Ureter (tissue), 1 donor: ENCODE measurements at regions not wholly inside any gene's neighbourhood (a gene's known extent, or its start where the extent isn't known, plus 50 kb on each side); places are given as distances from the start of the nearest gene placed in this dataset.
"Not testable (repeated sequence)": the region's sequence is repeated elsewhere in the genome, so short reads cannot be mapped to it uniquely, and the experiment has no call there.

Experiments
- DNase-seq: peaks from one replicate; pipeline ENCODE4 v3.0.0-alpha.2; 2020; ENCODE audit warnings: low spot score
- donor health status: DM: yes; HTN: yes; CAD: no.

DNA sequence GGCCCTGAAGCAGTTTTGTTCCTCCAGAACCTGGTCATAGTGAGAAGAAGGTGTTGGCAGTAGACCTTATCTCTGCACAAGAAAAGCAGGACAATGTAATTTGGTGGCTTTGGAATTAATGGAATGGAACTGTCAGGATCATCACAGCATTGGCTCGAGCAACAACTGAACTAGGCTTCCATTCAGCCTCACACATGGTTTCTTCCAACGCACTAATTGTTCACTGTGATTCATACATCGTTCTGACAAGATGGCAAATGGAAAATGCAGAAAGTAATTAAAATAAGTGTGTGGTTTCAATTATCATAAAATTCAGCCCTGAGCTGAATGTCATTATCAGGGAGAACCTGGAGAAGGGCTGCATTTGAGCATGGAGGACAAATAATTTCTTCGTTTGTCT lies 80.6 kb downstream of the MFSD1 start:
- DNase-seq: no peak

DNA sequence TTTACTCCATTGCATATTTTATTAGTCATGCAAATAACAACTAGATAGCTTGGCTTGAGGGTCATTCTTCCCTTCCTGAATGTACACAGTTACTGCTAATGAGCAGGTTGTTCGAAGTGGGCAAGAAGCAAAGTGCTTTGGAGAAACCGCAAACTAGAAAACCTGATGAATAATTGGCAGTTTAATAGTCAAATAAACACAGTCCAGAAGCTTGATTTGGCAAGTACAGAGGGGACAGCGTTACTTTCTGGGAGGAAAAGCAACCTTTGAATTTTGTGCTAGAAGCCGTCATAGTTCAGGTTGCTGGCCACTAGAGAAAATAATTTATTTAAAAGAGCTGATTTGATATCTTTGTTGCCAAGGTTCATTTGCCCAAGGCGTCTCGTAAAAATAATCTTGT lies 94.9 kb downstream of the MFSD1 start:
- DNase-seq: no peak

DNA sequence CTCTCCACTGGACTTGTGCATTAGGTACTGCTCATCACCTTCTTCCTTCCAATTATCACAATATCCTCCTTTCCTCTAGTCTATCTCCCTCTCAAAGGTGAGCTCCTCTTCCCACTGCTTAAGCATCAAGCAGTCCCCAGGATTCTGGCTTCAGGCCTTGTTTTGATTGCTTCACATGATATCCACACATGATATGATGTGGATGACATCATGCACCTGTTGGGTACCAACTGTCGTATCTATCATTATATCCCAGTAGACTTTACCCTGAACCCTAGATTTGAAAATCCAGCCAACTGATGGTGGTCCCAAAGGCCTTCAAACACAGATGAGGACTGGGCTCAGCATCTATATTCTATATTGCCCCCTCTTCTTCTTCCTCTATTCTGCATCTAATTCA lies 104.9 kb downstream of the MFSD1 start:
- no peak for DNase-seq

GRCh38 chr3:158908187-158908734 lies 106.4 kb downstream of the MFSD1 start:
- DNase-seq: no peak

- no peak for DNase-seq
Observed at GRCh38 chr3:158909870-158910269, 108.0 kb downstream of the MFSD1 start.

DNA sequence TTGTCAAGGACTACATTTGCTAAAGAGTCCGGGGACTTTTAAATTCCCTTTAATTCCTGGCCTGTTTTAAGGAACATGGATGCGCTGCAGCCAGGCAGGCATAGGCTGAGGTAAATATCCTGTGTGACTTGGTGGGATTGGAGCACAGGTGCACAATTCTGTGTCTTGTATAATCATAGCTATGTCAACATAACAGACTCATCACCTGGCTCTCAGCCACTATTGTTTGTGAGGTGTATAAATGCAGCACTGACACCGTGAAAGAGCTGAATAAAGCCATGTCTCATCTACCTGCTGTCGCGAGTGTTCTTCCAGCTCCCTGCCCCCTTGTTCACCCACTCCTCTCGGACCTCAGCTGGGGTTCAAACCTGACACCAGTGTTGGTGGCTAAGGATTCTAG lies 109.7 kb downstream of the MFSD1 start:
- DNase-seq: no peak

DNA sequence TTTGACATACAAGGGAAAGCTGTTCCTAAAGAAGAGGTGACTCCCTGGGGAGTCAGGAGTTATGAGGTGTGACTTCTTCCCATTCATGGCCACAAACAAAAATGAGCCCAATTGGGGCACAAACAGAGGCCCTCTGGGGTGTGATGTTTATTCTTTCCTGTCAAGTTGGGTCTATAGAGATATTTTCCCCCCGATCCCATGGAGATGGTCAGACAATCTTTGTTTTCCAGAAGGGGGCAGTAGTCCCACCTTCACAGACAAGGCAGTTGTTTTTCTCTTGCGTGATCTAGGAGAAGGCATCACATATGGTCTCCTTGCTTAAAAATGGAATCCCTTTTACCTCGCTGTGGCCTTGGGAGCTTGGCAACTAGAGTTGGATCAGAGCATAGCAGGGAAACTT lies 110.3 kb downstream of the MFSD1 start:
- no peak for DNase-seq

DNA sequence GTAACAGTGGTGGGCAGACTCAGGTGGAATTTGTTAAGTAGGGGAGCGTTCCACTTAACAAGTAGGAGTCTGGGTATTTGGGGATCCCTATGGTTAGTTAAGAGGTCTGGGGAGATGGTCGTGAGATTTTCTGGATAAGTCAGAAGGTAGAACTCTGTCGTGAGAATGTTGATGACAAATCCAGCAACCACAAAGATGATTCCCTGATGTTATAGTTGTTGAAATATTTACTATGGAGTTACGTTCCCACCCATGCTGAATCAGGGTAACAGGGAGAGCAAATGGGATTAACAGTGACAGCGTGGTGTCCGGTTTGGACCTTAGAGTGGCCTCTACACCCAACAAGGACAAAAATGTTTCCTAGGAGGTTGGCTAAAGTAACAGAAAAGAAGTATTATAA lies 110.8 kb downstream of the MFSD1 start:
- DNase-seq: no peak

DNA sequence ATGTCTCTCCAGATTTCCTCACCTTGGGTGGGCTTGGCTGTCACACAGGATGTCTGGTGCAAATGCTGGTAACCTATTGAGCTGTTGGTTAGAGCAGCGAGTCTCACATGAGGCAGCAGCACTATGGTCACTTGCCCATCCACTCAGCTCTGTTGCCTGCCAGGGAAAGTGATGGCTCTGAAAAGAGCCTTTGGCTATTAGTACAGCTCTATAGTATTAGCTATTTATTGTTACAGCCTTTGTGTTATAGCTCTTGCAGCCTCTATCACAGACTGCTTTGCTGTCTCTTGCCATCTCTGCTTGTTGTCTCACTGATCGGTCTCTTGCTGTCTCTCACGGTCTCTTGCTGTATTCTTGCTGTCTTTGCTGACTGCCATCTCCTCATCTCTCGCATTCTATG lies 114.3 kb downstream of the MFSD1 start:
- no peak for DNase-seq

DNA sequence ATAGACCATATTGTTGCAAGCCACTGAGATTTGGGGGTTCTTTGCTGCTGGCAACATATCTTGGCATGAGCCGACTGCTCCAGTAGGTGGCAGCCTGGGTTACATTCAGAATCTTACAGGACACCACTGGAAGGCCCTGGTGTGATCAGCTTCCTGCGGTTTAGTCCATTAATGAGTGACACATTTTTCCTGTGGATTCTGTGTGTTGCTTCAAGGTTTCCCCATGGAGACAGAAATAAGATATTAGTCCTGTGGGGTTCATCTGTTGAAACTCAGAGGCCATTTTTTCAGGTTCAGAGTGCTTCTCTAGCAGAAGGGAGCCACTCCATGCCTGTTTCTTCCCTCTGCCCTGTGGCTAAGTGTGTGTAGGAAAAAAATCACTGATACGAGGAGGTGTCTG lies 116.2 kb downstream of the MFSD1 start:
- no peak for DNase-seq

DNA sequence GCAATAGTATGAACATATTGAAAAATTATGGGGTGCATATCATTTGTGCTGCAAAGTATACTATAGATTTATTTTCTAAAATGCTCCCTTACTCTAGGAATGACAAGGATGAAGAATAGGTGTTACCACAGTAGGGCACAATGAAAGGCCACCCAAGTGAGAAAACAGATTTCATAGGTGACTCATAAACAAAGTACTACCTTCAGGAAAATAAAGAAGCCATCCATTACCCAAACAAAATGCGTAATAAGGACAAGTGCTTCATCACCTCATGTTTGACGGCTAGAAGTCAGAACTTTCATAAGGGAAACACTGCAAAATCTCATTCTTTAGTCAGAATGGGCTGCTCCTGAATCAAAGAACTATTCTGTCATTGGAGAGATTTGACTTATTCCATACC lies 116.6 kb downstream of the MFSD1 start:
- no peak for DNase-seq

DNA sequence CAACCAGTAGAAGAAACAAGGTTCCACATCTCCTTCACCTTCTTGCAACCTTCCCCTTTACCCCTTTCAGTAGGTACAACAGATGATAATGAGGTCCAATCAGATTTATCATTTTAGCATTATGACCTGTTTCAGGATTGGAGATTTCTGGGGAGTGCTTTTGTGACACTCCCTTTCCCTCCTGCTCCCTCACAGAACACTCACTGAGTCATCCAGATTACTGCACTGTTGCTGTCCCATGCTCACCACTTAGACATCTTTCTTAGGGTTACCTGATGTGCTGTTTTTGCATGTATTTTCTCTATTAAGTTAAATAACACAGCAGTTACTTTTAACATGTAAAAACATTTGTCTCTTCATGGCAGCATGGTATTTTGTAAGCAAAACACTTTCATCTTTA lies 118.5 kb downstream of the MFSD1 start:
- no peak for DNase-seq

DNA sequence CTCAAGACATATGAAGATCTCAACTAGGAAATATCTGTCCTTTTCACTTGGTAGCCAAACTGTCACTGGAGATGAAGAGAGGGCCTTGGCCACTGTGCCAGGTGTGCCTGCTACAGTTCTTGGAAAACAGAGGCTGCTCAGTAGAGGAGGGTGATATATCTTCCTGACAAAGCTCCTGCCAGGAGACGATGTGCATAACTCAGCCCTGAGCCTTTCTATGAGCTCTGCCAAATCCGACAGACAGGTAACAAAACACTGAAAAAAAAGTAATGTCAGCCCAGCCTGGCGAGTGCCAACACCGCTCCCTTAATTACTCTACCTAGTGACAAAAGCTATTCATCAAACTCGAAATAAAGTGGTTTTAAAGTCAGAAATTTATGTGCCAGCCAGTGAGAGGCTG lies 123.2 kb downstream of the MFSD1 start:
- no peak for DNase-seq

GRCh38 chr3:158925828-158926494 lies 124.1 kb downstream of the MFSD1 start:
- no peak for DNase-seq

GRCh38 chr3:158935846-158936245 lies 134.0 kb downstream of the MFSD1 start:
- DNase-seq: no peak

GRCh38 chr3:158936530-158937113 lies 134.8 kb downstream of the MFSD1 start:
- DNase-seq: no peak

DNA sequence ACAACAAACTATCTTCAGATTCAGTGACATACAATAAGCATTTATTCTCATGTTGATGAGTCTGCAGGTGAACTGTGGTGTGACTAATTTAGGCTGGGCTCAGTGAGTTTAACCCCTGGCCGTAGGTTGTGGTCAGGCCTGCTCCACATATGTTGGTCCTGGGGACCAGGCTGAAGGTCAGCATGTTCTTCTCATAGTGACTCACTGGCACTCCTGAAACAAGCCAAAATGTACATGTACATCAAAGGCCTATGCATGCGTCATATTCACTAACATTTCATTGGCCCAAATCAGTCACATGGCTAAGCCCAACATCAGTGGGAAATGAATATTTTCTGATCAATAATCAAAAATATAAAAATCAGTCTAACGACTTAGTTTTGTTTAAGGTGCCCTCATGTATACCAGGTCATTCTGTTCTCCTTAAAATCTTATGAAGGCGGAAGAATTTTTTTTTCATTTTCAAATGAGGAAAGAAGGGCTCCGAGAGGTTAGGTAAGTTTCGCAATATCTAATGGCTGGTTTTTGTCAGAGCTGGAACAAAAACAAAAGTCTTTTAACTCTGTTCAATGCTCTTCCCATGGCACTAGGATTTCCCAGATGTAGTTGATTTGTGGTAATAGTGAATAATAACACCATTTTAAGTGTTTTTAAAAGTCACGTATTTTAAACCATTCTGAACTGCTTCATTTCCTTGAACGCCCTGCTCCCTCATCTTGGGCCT lies 148.5 kb downstream of the MFSD1 start:
- no peak for DNase-seq

DNA sequence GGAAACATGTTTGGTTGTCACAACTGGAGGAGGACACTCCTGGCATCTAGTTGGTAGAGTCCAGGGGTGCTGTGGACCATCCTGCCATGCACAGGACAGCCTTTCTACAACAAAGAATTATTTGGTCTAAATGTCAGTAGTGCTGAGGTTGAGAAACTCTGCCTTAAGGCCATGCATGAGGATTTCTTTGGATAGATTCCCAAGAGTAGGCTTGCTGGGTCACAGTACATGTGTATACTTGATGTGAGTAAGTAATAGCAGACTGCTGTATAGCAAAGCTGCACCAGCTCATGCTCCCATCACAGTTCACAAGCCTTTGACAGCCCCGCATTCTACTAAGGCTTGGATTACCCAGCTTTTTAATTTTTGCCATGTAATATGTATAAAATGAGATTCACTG lies 151.3 kb downstream of the MFSD1 start:
- DNase-seq: no peak

DNA sequence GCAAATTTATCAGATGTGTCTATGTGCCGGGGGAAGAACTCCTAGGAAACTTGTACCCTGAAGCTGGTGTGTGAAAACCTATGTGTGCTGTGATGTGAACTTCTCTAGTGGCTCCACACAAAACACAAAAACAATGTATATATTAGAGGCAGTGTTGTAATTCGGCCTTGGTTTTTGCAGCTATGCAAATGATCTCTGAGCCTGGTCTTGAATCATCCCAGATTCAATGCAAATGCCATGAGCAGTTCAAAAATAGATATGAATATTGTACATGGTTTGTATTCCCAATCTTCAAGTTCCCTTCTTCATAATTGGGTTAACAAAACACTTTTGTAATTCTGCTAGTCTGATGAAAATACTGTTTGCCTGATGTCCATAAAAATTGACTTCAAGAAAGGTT lies 152.6 kb downstream of the MFSD1 start:
- DNase-seq: no peak

- DNase-seq: not testable (repeated sequence)
Observed at GRCh38 chr3:158957777-158958176, 155.9 kb downstream of the MFSD1 start.

GRCh38 chr3:158958873-158959272 lies 157.0 kb downstream of the MFSD1 start:
- DNase-seq: no peak

GRCh38 chr3:158961471-158961870 lies 159.6 kb downstream of the MFSD1 start:
- no peak for DNase-seq

DNA sequence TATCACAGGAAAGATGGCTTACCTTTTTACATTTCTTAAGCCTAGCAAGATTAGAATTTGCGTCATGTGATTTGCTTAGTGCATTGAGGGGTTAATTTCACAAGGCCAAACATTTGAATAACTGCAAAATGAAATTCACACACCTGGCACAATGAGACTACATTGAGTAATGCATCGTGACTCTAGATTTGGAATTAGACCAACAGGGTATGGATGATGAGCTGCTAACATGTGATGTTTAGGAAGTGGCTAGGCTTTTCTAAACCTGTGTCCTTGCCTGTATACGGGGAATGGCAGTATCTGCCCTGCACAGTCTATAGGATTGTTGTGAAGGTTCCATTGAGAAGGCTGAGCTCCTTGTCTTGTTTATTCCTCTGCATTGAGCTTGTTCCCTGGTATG lies 160.1 kb downstream of the MFSD1 start:
- DNase-seq: no peak
